Neural cell (in vitro differentiated cells): ENCODE measurements at regions not wholly inside any gene's neighbourhood (a gene's known extent, or its start where the extent isn't known, plus 50 kb on each side); places are given as distances from the start of the nearest gene placed in this dataset.

Experiments used
- H2AFZ ChIP-seq: fragments of 200-600, 300-800 bp; sonication (generic), shearing (Covaris generic); 2 replicates; pipeline ENCODE4 v1.6.0; 2014; ENCODE audit warnings: low read depth, mild to moderate bottlenecking, antibody characterized with exemption, low read length, moderate library complexity
- H3F3A ChIP-seq: fragments of 200-600 bp; shearing (Covaris generic); 2 replicates; pipeline ENCODE4 v1.6.1; 2016; ENCODE audit warnings: mild to moderate bottlenecking, moderate library complexity, mixed read lengths, antibody characterized with exemption, low read length; ENCODE audit not compliant: insufficient read depth, poor library complexity, severe bottlenecking
- H3K27ac ChIP-seq: fragments of 200-600, 300-800 bp; sonication (generic), shearing (Covaris generic); 2 replicates; pipeline ENCODE4 v1.5.1; 2014; ENCODE audit warnings: mild to moderate bottlenecking, low read length, moderate library complexity
- H3K27me3 ChIP-seq: fragments of 300-800, 200-600 bp; sonication (generic), shearing (Covaris generic); 2 replicates; pipeline ENCODE4 v1.6.0; 2014; ENCODE audit warnings: mild to moderate bottlenecking, low read depth, low read length, moderate library complexity; ENCODE audit not compliant: insufficient read depth
- H3K36me3 ChIP-seq: fragments of 300-800, 200-600 bp; sonication (generic), shearing (Covaris generic); 2 replicates; pipeline ENCODE4 v1.5.1; 2014; ENCODE audit warnings: mild to moderate bottlenecking, antibody characterized with exemption, low read length, moderate library complexity; ENCODE audit not compliant: insufficient read depth
- H3K4me2 ChIP-seq: fragments of 300-800, 200-600 bp; sonication (generic), shearing (Covaris generic); 2 replicates; pipeline ENCODE4 v1.6.0; 2014; ENCODE audit warnings: mild to moderate bottlenecking, low read length
- H3K4me3 ChIP-seq: fragments of 300-800, 200-600 bp; sonication (generic), shearing (Covaris generic); 2 replicates; pipeline ENCODE4 v1.5.1; 2014; ENCODE audit warnings: mild to moderate bottlenecking, low read length, moderate library complexity
- H3K79me2 ChIP-seq: fragments of 200-600 bp; shearing (Covaris generic); replicated peaks from 2 replicates; pipeline ENCODE4 v1.6.0; 2014; ENCODE audit warnings: mild to moderate bottlenecking, low read length, moderate library complexity; ENCODE audit not compliant: insufficient read depth
- H3K9ac ChIP-seq: fragments of 300-800, 200-600 bp; sonication (generic), shearing (Covaris generic); 2 replicates; pipeline ENCODE4 v1.6.1; 2016; ENCODE audit warnings: mild to moderate bottlenecking, low read length, mixed read lengths
- H3K9me2 ChIP-seq: fragments of 200-600 bp; shearing (Covaris generic); 2 replicates; pipeline ENCODE4 v1.6.1; 2016; ENCODE audit warnings: mild to moderate bottlenecking, low read length, mixed read lengths; ENCODE audit not compliant: insufficient read depth
- H3K9me3 ChIP-seq: fragments of 200-600, 300-800 bp; sonication (generic), shearing (Covaris generic); 2 replicates; pipeline ENCODE4 v1.6.1; 2016; ENCODE audit warnings: mild to moderate bottlenecking, mixed run types, low read length, moderate library complexity, mixed read lengths
- H4K20me1 ChIP-seq: fragments of 200-600 bp; shearing (Covaris generic); 2 replicates; pipeline ENCODE4 v1.6.1; 2016; ENCODE audit warnings: mild to moderate bottlenecking, mixed run types; ENCODE audit not compliant: insufficient read depth
- CTCF ChIP-seq: fragments of 450-650 bp; IDR thresholded peaks from 2 replicates; pipeline ENCODE4 v1.5.1; 2014; ENCODE audit warnings: antibody characterized with exemption, mild to moderate bottlenecking, moderate library complexity; ENCODE audit not compliant: poor library complexity, severe bottlenecking
- EP300 ChIP-seq: fragments of 450-650 bp; conservative IDR thresholded peaks from 2 replicates; pipeline ENCODE4 v1.6.1; 2014; ENCODE audit warnings: antibody characterized with exemption, mild to moderate bottlenecking, moderate library complexity; ENCODE audit not compliant: poor library complexity, severe bottlenecking
- EZH2 ChIP-seq: fragments of 200-600, 300-800 bp; shearing (Covaris generic), sonication (generic); IDR thresholded peaks from 2 replicates; pipeline ENCODE4 v1.6.1; 2014; ENCODE audit warnings: antibody characterized with exemption, low read length, borderline replicate concordance, mild to moderate bottlenecking; ENCODE audit not compliant: insufficient read depth, poor library complexity, severe bottlenecking
- MXI1 ChIP-seq: fragments of 450-650 bp; conservative IDR thresholded peaks from 2 replicates; pipeline ENCODE4 v1.6.1; 2014; ENCODE audit warnings: antibody characterized with exemption, mild to moderate bottlenecking; ENCODE audit not compliant: poor library complexity, severe bottlenecking
- POLR2AphosphoS5 ChIP-seq: IDR thresholded peaks from 2 replicates; pipeline ENCODE4 v1.6.1; 2012
- RAD21 ChIP-seq: fragments of 450-650 bp; conservative IDR thresholded peaks from 2 replicates; pipeline ENCODE4 v1.6.1; 2014; ENCODE audit warnings: antibody characterized with exemption, mild to moderate bottlenecking, moderate library complexity
- REST ChIP-seq: IDR thresholded peaks from 2 replicates; pipeline ENCODE4 v1.6.1; 2012; ENCODE audit warnings: borderline replicate concordance
- SMC3 ChIP-seq: fragments of 450-650 bp; conservative IDR thresholded peaks from 2 replicates; pipeline ENCODE4 v1.6.1; 2014; ENCODE audit warnings: antibody characterized with exemption, mild to moderate bottlenecking, moderate library complexity; ENCODE audit not compliant: poor library complexity
- TAF1 ChIP-seq: IDR thresholded peaks from 2 replicates; pipeline ENCODE4 v1.6.1; 2012; ENCODE audit warnings: low read depth

GRCh38 chr6:166757232-166758135, 130.4 kb upstream of the RPS6KA2 start:
- no peak for TF ChIP-seq POLR2AphosphoS5
- no peak for TF ChIP-seq TAF1
- Histone ChIP-seq H3K4me2 (no peak overlapping the region), H3K9me3 (no peaks in the 10 kb centered on the region), H3K27me3 (no peaks in the 10 kb centered on the region), H3K9ac (peak overlapping the region; percentile 25), H3K27ac (no peak overlapping the region), H4K20me1 (no peaks in the 10 kb centered on the region), H3K36me3 (no peaks in the 10 kb centered on the region), H3K9me2 (no peaks in the 10 kb centered on the region), H3K4me3 (peak overlapping the region; percentile 45), H3K79me2 (no peaks in the 10 kb centered on the region), H3F3A (peaks cover 3% of the 10 kb centered on the region), H2AFZ (no peak overlapping the region)

- Histone ChIP-seq H2AFZ (no peak overlapping the region), H3K4me2 (no peak overlapping the region), H3F3A (peaks cover 3% of the 10 kb centered on the region), H3K36me3 (no peaks in the 10 kb centered on the region), H3K27ac (no peak overlapping the region), H3K4me3 (no peak overlapping the region), H3K9me3 (no peaks in the 10 kb centered on the region), H3K27me3 (no peaks in the 10 kb centered on the region), H3K79me2 (no peaks in the 10 kb centered on the region), H3K9ac (no peak overlapping the region), H4K20me1 (no peaks in the 10 kb centered on the region), H3K9me2 (no peaks in the 10 kb centered on the region)
- TF ChIP-seq POLR2AphosphoS5 = no peak
- no peak for TF ChIP-seq EZH2
- TF ChIP-seq MXI1 = no peak
- TF ChIP-seq TAF1 = no peak
- TF ChIP-seq SMC3 = no peak
- no peak for TF ChIP-seq REST
- TF ChIP-seq EP300 = no peak
- TF ChIP-seq CTCF = no peak
- no peak for TF ChIP-seq RAD21
Measured at GRCh38 chr6:166754218-166755030, 127.4 kb upstream of the RPS6KA2 start.
